ENCODE measurements at regions not wholly inside any gene's neighbourhood (a gene's known extent, or its start where the extent isn't known, plus 50 kb on each side); places are given as distances from the start of the nearest gene placed in this dataset.

- DNase-seq (no peak), ATAC-seq (ENCODE audit: poor library complexity) (no peak)
- Mint-ChIP-seq H3K27ac (no peak overlapping the region), H3K9me3 (no peaks in the 10 kb centered on the region), H3K4me1 (ENCODE audit: low read depth) (no peaks in the 10 kb centered on the region), H3K4me3 (no peak overlapping the region), H3K27me3 (no peaks in the 10 kb centered on the region), H3K36me3 (ENCODE audit: low read depth) (no peaks in the 10 kb centered on the region)
- POLR2A ChIA-PET, result no interaction called here
- no peaks in the 10 kb centered on the region for H3K4me1 ChIP-seq (ENCODE audit: insufficient read depth, low read length)
- H3K27me3 ChIP-seq (ENCODE audit: control insufficient read depth in 1 of 2, insufficient read depth in 2 of 2, low read length in 2 of 2), result no peaks in the 10 kb centered on the region
- H3K36me3 ChIP-seq (ENCODE audit: insufficient read depth, low read length), result no peaks in the 10 kb centered on the region
- CTCF ChIA-PET, result interaction anchor here (0.8 kb wide), 1 partner anchor 8 kb away, joined by 3 read pairs; no protein-coding TSS in a partner anchor
- H3K27ac ChIP-seq (ENCODE audit: low read depth in 1 of 2, low read length in 2 of 2), result no peak overlapping the region
- intact Hi-C loops (cut with DNase I, micrococcal nuclease), result no loop called here
- no peak overlapping the region for H3K4me3 ChIP-seq (ENCODE audit: low read length)
- no peaks in the 10 kb centered on the region for H3K9me3 ChIP-seq (ENCODE audit: control insufficient read depth in 1 of 2, insufficient read depth in 1 of 2, low read length in 2 of 2)
- no peak for TF ChIP-seq CTCF (IDR thresholded peaks at IDR 0.05)
These were observed 161.4 kb upstream of the MTNR1B start for GRCh38 chr11:92808022-92808421.

- no peak overlapping the region for H3K27ac ChIP-seq (ENCODE audit: low read depth in 1 of 2, low read length in 2 of 2)
- CTCF ChIA-PET, result interaction anchor here (1.8 kb wide), 1 partner anchor 46 kb away, joined by 3 read pairs; no protein-coding TSS in a partner anchor
- H3K36me3 Mint-ChIP-seq (ENCODE audit: low read depth), result no peaks in the 10 kb centered on the region
These were observed 158.9 kb upstream of the MTNR1B start for GRCh38 chr11:92810423-92811064.

GRCh38 chr11:92811341-92811740 is 158.1 kb upstream of the MTNR1B start:
- Histone ChIP-seq H3K9me3 (ENCODE audit: control insufficient read depth in 1 of 2, insufficient read depth in 1 of 2, low read length in 2 of 2) (peaks cover 0 to 3% of the 10 kb centered on the region in 2 experiments), H3K36me3 (ENCODE audit: insufficient read depth, low read length) (no peaks in the 10 kb centered on the region), H3K4me1 (ENCODE audit: insufficient read depth, low read length) (no peaks in the 10 kb centered on the region), H3K4me3 (ENCODE audit: low read length) (no peak overlapping the region), H3K27me3 (ENCODE audit: control insufficient read depth in 1 of 2, insufficient read depth in 2 of 2, low read length in 2 of 2) (no peaks in the 10 kb centered on the region), H3K27ac (ENCODE audit: low read depth in 1 of 2, low read length in 2 of 2) (no peak overlapping the region)
- CTCF ChIA-PET, result interaction anchor here (1.8 kb wide), 1 partner anchor 45 kb away, joined by 3 read pairs; no protein-coding TSS in a partner anchor
- no peak for TF ChIP-seq CTCF (IDR thresholded peaks at IDR 0.05)
- intact Hi-C loops (cut with DNase I, micrococcal nuclease), result no loop called here
- Mint-ChIP-seq H3K9me3 (no peaks in the 10 kb centered on the region), H3K36me3 (ENCODE audit: low read depth) (no peaks in the 10 kb centered on the region), H3K27me3 (no peaks in the 10 kb centered on the region), H3K4me3 (no peak overlapping the region), H3K4me1 (ENCODE audit: low read depth) (no peaks in the 10 kb centered on the region), H3K27ac (no peak overlapping the region)
- POLR2A ChIA-PET, result no interaction called here
- no peak for DNase-seq
- ATAC-seq (ENCODE audit: poor library complexity), result no peak

More at GRCh38 chr11:92810423-92811064, 158.9 kb upstream of the MTNR1B start:
- peaks cover 0 to 3% of the 10 kb centered on the region in 2 experiments for H3K9me3 ChIP-seq (ENCODE audit: control insufficient read depth in 1 of 2, insufficient read depth in 1 of 2, low read length in 2 of 2)
- H3K36me3 ChIP-seq (ENCODE audit: insufficient read depth, low read length), result no peaks in the 10 kb centered on the region
- Mint-ChIP-seq H3K9me3 (no peaks in the 10 kb centered on the region), H3K27ac (no peak overlapping the region), H3K4me1 (ENCODE audit: low read depth) (no peaks in the 10 kb centered on the region), H3K27me3 (no peaks in the 10 kb centered on the region), H3K4me3 (no peak overlapping the region)
- ATAC-seq (ENCODE audit: poor library complexity) (no peak), DNase-seq (no peak)
- intact Hi-C loops (cut with DNase I, micrococcal nuclease), result no loop called here
- POLR2A ChIA-PET, result no interaction called here
- no peak for TF ChIP-seq CTCF (IDR thresholded peaks at IDR 0.05)
- H3K4me1 ChIP-seq (ENCODE audit: insufficient read depth, low read length), result no peaks in the 10 kb centered on the region
- no peaks in the 10 kb centered on the region for H3K27me3 ChIP-seq (ENCODE audit: control insufficient read depth in 1 of 2, insufficient read depth in 2 of 2, low read length in 2 of 2)
- no peak overlapping the region for H3K4me3 ChIP-seq (ENCODE audit: low read length)
